Breast epithelium (tissue), 4 donors: ENCODE measurements at regions not wholly inside any gene's neighbourhood (a gene's known extent, or its start where the extent isn't known, plus 50 kb on each side); places are given as distances from the start of the nearest gene placed in this dataset.

Source experiments
- DNase-seq, 2 donors: peaks; one replicate each; pipeline ENCODE4 v3.0.0-alpha.2; 2019; ENCODE audit warnings: low spot score in 2 of 2
- H3K27ac ChIP-seq, 2 donors: fragments of 200-600 bp; sonication (generic) in 1 of 2; one replicate each; pipeline ENCODE4 v1.5.1; 2016 to 2019; ENCODE audit warnings: mild to moderate bottlenecking in 1 of 2
- H3K27me3 ChIP-seq, 2 donors: fragments of 200-600 bp; sonication (generic) in 1 of 2; one replicate each; pipeline versions ENCODE4 v1.5.1 to v1.6.0; 2017 to 2019; ENCODE audit warnings: control low read depth in 1 of 2, mild to moderate bottlenecking in 1 of 2
- H3K36me3 ChIP-seq: fragments of 200-600 bp; one replicate; pipeline ENCODE4 v1.5.1; 2019
- H3K4me1 ChIP-seq, 2 donors: fragments of 200-600 bp; sonication (generic); one replicate each; pipeline ENCODE4 v1.5.1; 2016 to 2019; ENCODE audit warnings: control low read depth in 1 of 2
- H3K4me3 ChIP-seq, 3 donors: fragments of 200-600 bp; sonication (generic); 1 replicate in 2 of 3; 2 replicates in 1 of 3; pipeline ENCODE4 v1.5.1; 2016 to 2019; ENCODE audit warnings: mild to moderate bottlenecking in 3 of 3, moderate library complexity in 2 of 3
- H3K9me3 ChIP-seq, 2 donors: fragments of 200-600 bp; sonication (generic) in 1 of 2; one replicate each; pipeline ENCODE4 v1.5.1; 2016 to 2019; ENCODE audit warnings: control low read depth in 1 of 2
- CTCF ChIP-seq, 3 donors: fragments of 450-650 bp; IDR thresholded peaks; one replicate each; pipeline ENCODE4 v1.5.1; 2016 to 2017; ENCODE audit warnings: antibody characterized with exemption in 3 of 3, mild to moderate bottlenecking in 3 of 3, moderate library complexity in 3 of 3
- POLR2A ChIP-seq: fragments of 450-650 bp; IDR thresholded peaks from one replicate; pipeline ENCODE4 v1.6.1; 2016; ENCODE audit warnings: antibody characterized with exemption, mild to moderate bottlenecking, moderate library complexity
- POLR2AphosphoS5 ChIP-seq, 3 donors: sonication (generic); formaldehyde crosslinking; IDR thresholded peaks; one replicate each; pipeline ENCODE4 v1.6.1; 2017; ENCODE audit warnings: antibody characterized with exemption in 3 of 3
- intact Hi-C: fragments of 100-400 bp; cut with DNase I; formaldehyde crosslinking; loops from one replicate; pipeline ENCODE4 v1.15.1; 2023; ENCODE audit warnings: low total_unique reads

GRCh38 chr12:114291389-114292060, 114.4 kb downstream of the TBX5 start:
- no peak for DNase-seq
- H3K4me1 ChIP-seq = no peaks in the 10 kb centered on the region
- intact Hi-C loops = no loop called here
- no peak overlapping the region for H3K4me3 ChIP-seq
- no peak overlapping the region for H3K27ac ChIP-seq
- H3K36me3 ChIP-seq = no peaks in the 10 kb centered on the region
- H3K9me3 ChIP-seq = peaks cover 8 to 14% of the 10 kb centered on the region in 2 donors
- H3K27me3 ChIP-seq = no peaks in the 10 kb centered on the region
- TF ChIP-seq POLR2A = no peak
- TF ChIP-seq CTCF (IDR thresholded peaks at IDR 0.05) = no peak
- no peak for TF ChIP-seq POLR2AphosphoS5 (IDR thresholded peaks at IDR 0.05)

GRCh38 chr12:114287821-114288525, 118.0 kb downstream of the TBX5 start:
- Histone ChIP-seq H3K27me3 (peaks cover 0 to 8% of the 10 kb centered on the region in 2 donors), H3K36me3 (no peaks in the 10 kb centered on the region), H3K4me3 (no peak overlapping the region), H3K9me3 (peaks cover 3 to 7% of the 10 kb centered on the region in 2 donors), H3K4me1 (no peaks in the 10 kb centered on the region), H3K27ac (no peak overlapping the region)
- no peak for DNase-seq
- TF ChIP-seq CTCF (IDR thresholded peaks at IDR 0.05) (no peak), POLR2AphosphoS5 (IDR thresholded peaks at IDR 0.05) (no peak), POLR2A (no peak)
- intact Hi-C loops = no loop called here

GRCh38 chr12:114286145-114286544, 119.8 kb downstream of the TBX5 start:
- peaks cover 0 to 8% of the 10 kb centered on the region in 2 donors for H3K27me3 ChIP-seq
- H3K4me3 ChIP-seq = no peak overlapping the region
- DNase-seq = no peak
- H3K36me3 ChIP-seq = no peaks in the 10 kb centered on the region
- H3K27ac ChIP-seq = no peak overlapping the region
- H3K9me3 ChIP-seq = no peaks in the 10 kb centered on the region
- TF ChIP-seq CTCF (IDR thresholded peaks at IDR 0.05) (no peak), POLR2AphosphoS5 (IDR thresholded peaks at IDR 0.05) (no peak), POLR2A (no peak)
- intact Hi-C loops = no loop called here
- H3K4me1 ChIP-seq = no peaks in the 10 kb centered on the region

- H3K36me3 ChIP-seq = no peaks in the 10 kb centered on the region
- peaks cover 0 to 8% of the 10 kb centered on the region in 2 donors for H3K27me3 ChIP-seq
- H3K9me3 ChIP-seq = no peaks in the 10 kb centered on the region
- DNase-seq = no peak
- no peak overlapping the region for H3K27ac ChIP-seq
- intact Hi-C loops = no loop called here
- H3K4me1 ChIP-seq = no peaks in the 10 kb centered on the region
- TF ChIP-seq POLR2A = no peak
- TF ChIP-seq POLR2AphosphoS5 (IDR thresholded peaks at IDR 0.05) = no peak
- no peak for TF ChIP-seq CTCF (IDR thresholded peaks at IDR 0.05)
- H3K4me3 ChIP-seq = no peak overlapping the region
Observed at GRCh38 chr12:114285554-114285953, 120.4 kb downstream of the TBX5 start.

- TF ChIP-seq POLR2A (no peak), CTCF (IDR thresholded peaks at IDR 0.05) (no peak), POLR2AphosphoS5 (IDR thresholded peaks at IDR 0.05) (no peak)
- intact Hi-C loops = no loop called here
Observed at GRCh38 chr12:114284041-114284440, 121.9 kb downstream of the TBX5 start.

More at GRCh38 chr12:114284041-114284440, 121.9 kb downstream of the TBX5 start:
- Histone ChIP-seq H3K9me3 (no peaks in the 10 kb centered on the region), H3K27me3 (peaks cover 0 to 8% of the 10 kb centered on the region in 2 donors), H3K36me3 (no peaks in the 10 kb centered on the region), H3K4me3 (no peak overlapping the region), H3K27ac (no peak overlapping the region), H3K4me1 (no peaks in the 10 kb centered on the region)
- DNase-seq = no peak
